ENCODE measurements at regions not wholly inside any gene's neighbourhood (a gene's known extent, or its start where the extent isn't known, plus 50 kb on each side); places are given as distances from the start of the nearest gene placed in this dataset.
"Not testable (repeated sequence)": the region's sequence is repeated elsewhere in the genome, so short reads cannot be mapped to it uniquely, and the experiment has no call there.

DNA sequence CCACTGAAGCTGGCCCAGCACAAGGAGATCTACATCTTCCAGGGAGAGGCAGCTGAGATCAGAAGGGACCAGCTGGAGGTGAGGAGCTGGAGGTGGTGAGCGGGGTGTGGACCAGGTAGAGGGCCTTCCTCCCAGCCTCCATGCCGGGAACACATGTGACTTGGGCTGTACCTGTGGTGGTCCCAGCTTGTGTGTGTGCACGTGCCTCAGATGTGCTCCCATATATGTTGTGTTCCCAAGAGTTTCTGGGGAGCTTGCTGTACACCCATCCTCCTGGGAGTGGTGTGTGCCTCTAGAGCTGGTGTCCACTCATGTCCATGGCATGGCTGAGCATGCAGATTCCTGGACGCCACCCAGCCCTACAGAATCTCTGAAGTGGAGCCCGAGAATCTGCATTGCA is 183.7 kb upstream of the AKAP13 start:
- H3K4me1 ChIP-seq (ENCODE audit: control insufficient read depth, insufficient read depth, low read length); H3K9ac ChIP-seq (ENCODE audit: low read length); H3K9me3 ChIP-seq (ENCODE audit: control insufficient read depth, insufficient read depth, low read depth, low read length); H3K27ac ChIP-seq (ENCODE audit: low read depth, low read length); H3K36me3 ChIP-seq (ENCODE audit: control insufficient read depth, insufficient read depth, low read length); H3K4me3 ChIP-seq (ENCODE audit: low read depth, low read length); H3K27me3 ChIP-seq (ENCODE audit: control insufficient read depth, insufficient read depth, low read length): not testable (repeated sequence)

DNA sequence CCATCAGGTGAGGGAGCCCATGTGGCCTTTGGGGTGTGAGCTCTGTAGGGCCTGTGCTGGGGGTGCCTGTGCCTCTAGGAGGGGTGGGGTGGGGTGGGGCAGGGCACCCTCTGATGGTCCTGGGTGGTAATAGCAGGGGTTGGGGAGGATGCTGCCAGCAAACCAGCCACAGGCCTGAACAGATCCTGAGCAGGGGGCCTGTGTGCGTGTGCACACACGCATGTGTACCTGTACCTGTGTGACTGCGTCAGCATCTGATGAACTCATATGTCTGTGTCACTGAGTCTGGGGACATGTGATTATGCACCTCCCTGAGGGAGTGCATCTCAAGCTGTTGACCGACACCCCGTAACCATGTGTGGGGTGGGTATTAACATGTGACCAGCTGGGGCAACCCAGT is 182.8 kb upstream of the AKAP13 start:
- H3K4me1 ChIP-seq (ENCODE audit: control insufficient read depth, insufficient read depth, low read length); H3K27me3 ChIP-seq (ENCODE audit: control insufficient read depth, insufficient read depth, low read length); H3K27ac ChIP-seq (ENCODE audit: low read depth, low read length); H3K36me3 ChIP-seq (ENCODE audit: control insufficient read depth, insufficient read depth, low read length); H3K4me3 ChIP-seq (ENCODE audit: low read depth, low read length); H3K9me3 ChIP-seq (ENCODE audit: control insufficient read depth, insufficient read depth, low read depth, low read length); H3K9ac ChIP-seq (ENCODE audit: low read length): not testable (repeated sequence)

DNA sequence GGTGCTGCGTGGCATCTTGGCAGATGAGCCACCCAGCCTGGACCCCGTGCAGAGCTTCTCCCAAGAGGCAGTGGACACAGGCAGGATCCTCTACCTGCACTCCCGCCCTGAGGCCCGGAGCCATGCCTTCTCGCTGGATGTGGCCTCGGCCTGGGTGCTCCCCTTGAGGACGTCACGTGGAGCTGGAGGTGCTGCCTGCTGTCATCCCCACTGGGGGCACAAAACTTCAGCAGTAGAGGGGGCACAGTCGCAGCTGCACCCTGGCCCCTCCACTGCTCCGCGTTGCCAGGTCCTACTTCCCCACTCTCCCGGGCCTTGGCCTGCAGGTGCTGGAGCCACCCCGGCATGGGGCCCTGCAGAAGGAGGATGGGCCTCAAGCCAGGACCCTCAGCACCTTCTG is 182.0 kb upstream of the AKAP13 start:
- H3K27ac ChIP-seq (ENCODE audit: low read depth, low read length); H3K27me3 ChIP-seq (ENCODE audit: control insufficient read depth, insufficient read depth, low read length); H3K9me3 ChIP-seq (ENCODE audit: control insufficient read depth, insufficient read depth, low read depth, low read length); H3K9ac ChIP-seq (ENCODE audit: low read length); H3K36me3 ChIP-seq (ENCODE audit: control insufficient read depth, insufficient read depth, low read length); H3K4me3 ChIP-seq (ENCODE audit: low read depth, low read length); H3K4me1 ChIP-seq (ENCODE audit: control insufficient read depth, insufficient read depth, low read length): not testable (repeated sequence)

DNA sequence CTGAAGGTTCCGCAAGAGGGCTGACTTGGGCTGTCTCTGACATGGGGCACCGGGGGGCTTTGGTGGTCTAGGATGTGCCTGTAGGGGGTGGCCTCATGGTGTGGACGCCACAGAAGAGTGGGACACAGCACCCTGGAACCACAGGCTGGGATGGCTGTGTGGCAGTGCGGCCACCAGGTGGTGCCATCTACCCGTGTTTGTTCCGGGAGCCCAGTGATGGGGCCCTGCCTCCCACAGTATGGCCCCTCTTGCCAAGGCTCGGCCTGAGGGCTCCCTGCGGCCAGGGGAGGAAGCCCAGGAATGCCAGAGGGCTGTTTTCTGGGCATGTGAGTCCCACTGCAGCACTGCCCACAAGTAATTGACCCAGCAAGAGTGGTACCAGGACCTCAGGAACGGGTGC is 180.2 kb upstream of the AKAP13 start:
- not testable (repeated sequence) for H3K36me3 ChIP-seq (ENCODE audit: control insufficient read depth, insufficient read depth, low read length); H3K4me3 ChIP-seq (ENCODE audit: low read depth, low read length); H3K4me1 ChIP-seq (ENCODE audit: control insufficient read depth, insufficient read depth, low read length); H3K27me3 ChIP-seq (ENCODE audit: control insufficient read depth, insufficient read depth, low read length); H3K27ac ChIP-seq (ENCODE audit: low read depth, low read length); H3K9me3 ChIP-seq (ENCODE audit: control insufficient read depth, insufficient read depth, low read depth, low read length); H3K9ac ChIP-seq (ENCODE audit: low read length)

DNA sequence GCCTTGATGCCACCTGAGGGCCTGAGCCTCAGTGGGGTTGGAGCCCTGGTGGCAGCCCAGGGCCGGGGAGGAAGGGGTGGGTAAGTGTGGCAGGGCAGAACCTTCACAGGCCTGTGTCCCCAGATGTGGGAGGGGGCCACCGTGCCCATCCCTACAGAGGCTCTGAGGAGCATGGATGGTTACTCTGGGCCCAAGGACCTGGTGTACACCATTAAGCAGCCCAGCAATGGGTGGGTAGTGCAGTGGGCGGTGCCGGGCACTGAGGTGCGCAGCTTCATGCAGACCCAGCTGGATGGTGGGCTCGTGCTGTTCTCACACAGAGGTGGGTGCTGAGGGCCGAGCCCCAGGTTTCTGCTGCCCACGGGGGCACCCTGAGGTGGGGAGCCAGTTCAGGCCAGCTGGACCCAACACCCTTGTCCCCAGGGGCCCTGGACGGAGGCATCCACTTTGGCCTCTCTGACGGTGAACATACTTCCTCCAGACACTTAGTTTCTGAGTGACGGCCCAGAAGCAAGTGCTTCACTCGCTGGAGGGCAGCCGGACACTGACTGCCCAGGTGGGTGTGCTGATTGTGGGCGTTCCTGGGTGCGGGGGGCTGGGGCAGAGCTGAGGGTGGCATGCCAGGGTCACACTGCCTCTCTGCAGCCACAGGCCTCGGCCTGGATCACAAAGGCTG is 179.1 kb upstream of the AKAP13 start:
- not testable (repeated sequence) for H3K36me3 ChIP-seq (ENCODE audit: control insufficient read depth, insufficient read depth, low read length); H3K9ac ChIP-seq (ENCODE audit: low read length); H3K27ac ChIP-seq (ENCODE audit: low read depth, low read length); H3K27me3 ChIP-seq (ENCODE audit: control insufficient read depth, insufficient read depth, low read length); H3K4me1 ChIP-seq (ENCODE audit: control insufficient read depth, insufficient read depth, low read length); H3K9me3 ChIP-seq (ENCODE audit: control insufficient read depth, insufficient read depth, low read depth, low read length); H3K4me3 ChIP-seq (ENCODE audit: low read depth, low read length)

DNA sequence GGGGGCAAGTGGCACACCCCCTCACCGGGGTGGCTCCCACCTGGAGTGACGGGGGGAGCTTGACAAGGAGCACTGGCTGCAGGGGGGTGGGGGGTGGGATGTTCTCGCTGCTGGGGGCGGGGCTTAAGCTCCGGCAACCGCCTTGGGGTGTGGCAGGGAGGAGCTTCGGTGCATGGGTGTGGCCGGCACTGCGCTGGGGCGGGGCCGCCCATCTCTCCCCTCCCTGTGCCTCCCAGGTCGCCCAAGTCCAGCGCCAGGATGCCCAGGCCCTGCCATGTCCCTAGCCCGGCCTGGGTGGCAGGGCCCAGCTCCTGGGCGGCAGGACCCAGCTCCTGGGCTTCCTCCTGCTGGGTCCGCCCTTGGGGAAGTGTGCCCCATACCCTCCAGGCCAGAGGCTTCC is 175.9 kb upstream of the AKAP13 start:
- not testable (repeated sequence) for H3K36me3 ChIP-seq (ENCODE audit: control insufficient read depth, insufficient read depth, low read length); H3K27me3 ChIP-seq (ENCODE audit: control insufficient read depth, insufficient read depth, low read length); H3K4me1 ChIP-seq (ENCODE audit: control insufficient read depth, insufficient read depth, low read length); H3K9ac ChIP-seq (ENCODE audit: low read length); H3K9me3 ChIP-seq (ENCODE audit: control insufficient read depth, insufficient read depth, low read depth, low read length); H3K4me3 ChIP-seq (ENCODE audit: low read depth, low read length); H3K27ac ChIP-seq (ENCODE audit: low read depth, low read length)

DNA sequence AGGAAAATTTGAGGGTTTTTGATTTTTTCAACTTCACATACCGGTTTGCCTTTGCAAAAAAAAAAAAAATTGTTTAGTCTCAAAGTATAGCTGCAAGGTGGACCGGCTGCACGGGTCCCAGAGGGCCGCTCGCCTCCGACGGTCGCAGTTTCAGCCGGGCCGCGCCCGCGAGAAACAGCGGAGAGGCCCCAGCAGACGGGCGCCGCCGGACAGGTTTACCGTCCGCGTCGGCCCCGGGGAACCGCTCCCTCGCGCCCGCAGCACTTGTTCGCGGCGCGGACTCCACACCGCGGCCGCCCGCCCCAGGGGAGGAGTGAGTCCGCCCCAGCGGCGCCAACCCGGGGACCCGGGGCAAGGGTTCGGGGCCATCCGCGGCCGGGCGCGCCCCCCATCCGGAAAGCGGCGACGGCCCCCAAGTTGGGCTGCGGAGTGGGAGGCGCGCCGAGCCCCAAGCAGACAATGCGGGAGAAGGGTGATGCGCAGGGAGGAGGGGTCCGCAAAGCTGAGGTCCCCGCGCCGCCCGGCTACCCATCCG is 146.5 kb upstream of the AKAP13 start:
- not testable (repeated sequence) for H3K9me3 ChIP-seq (ENCODE audit: control insufficient read depth, insufficient read depth, low read depth, low read length); H3K27me3 ChIP-seq (ENCODE audit: control insufficient read depth, insufficient read depth, low read length); H3K36me3 ChIP-seq (ENCODE audit: control insufficient read depth, insufficient read depth, low read length); H3K27ac ChIP-seq (ENCODE audit: low read depth, low read length); H3K4me1 ChIP-seq (ENCODE audit: control insufficient read depth, insufficient read depth, low read length); H3K4me3 ChIP-seq (ENCODE audit: low read depth, low read length); H3K9ac ChIP-seq (ENCODE audit: low read length)

DNA sequence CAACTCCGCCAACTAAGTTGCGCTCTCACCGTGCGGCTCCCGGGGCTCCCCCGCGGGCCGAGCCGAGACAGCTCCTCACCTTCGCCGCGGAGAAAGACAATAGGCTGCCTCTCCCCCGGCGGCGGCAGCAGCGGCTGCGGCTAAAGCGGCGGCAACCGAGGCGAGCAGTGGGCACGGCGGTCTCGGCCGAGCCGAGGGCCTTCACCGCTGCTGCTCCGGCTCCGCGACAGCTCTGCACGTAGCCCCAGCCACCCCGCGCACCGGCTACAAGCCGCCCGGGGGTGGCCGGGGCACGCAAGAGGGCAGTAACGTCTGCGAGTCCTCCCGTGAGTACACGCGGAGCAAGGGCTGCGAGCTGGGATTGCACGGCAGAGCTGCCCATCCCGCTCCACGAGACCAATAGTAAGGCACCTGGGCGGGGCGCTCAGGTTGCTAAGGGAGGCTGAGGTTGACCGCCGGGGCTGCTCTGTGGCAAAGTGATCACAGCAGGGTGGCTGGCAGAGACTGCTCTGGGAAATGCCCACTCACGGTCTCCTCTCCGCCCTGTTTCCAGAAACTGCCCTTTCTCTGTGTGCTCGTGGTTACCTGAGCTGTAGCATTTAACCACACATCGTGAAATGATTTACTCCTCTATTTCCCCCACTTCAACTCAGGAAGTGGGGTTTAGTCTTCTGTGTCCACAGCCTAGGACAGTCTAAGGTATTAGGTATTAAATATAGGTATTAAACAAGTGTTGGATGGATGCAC is 145.8 kb upstream of the AKAP13 start:
- not testable (repeated sequence) for H3K9me3 ChIP-seq (ENCODE audit: control insufficient read depth, insufficient read depth, low read depth, low read length); H3K27ac ChIP-seq (ENCODE audit: low read depth, low read length); H3K4me1 ChIP-seq (ENCODE audit: control insufficient read depth, insufficient read depth, low read length); H3K36me3 ChIP-seq (ENCODE audit: control insufficient read depth, insufficient read depth, low read length); H3K9ac ChIP-seq (ENCODE audit: low read length); H3K27me3 ChIP-seq (ENCODE audit: control insufficient read depth, insufficient read depth, low read length)
- peak overlapping the region; percentile 38; the same call in 1 of the 2 replicates for H3K4me3 ChIP-seq (ENCODE audit: low read depth, low read length)

DNA sequence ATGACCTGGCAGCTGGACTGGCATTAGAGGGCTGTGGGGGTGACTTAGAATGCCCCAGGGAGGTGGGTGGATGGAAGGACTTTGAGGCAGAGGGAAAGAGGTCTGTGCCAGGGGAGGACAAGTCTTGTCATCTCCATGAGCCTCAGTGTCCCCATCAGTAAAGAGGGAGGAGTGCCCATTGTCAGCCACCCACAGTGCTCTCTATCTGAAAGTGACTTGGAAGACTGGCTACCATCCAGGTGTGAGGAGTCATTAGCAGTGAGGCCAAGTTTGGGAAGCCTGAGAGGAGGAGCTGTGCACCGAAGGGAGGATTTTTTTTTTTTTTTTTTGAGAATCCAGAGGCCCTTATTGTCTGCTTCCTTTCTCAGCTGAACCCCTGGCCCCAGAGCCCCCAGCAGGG is 136.3 kb upstream of the AKAP13 start:
- H3K9ac ChIP-seq (ENCODE audit: low read length); H3K4me3 ChIP-seq (ENCODE audit: low read depth, low read length); H3K36me3 ChIP-seq (ENCODE audit: control insufficient read depth, insufficient read depth, low read length); H3K9me3 ChIP-seq (ENCODE audit: control insufficient read depth, insufficient read depth, low read depth, low read length); H3K4me1 ChIP-seq (ENCODE audit: control insufficient read depth, insufficient read depth, low read length); H3K27me3 ChIP-seq (ENCODE audit: control insufficient read depth, insufficient read depth, low read length); H3K27ac ChIP-seq (ENCODE audit: low read depth, low read length): not testable (repeated sequence)

DNA sequence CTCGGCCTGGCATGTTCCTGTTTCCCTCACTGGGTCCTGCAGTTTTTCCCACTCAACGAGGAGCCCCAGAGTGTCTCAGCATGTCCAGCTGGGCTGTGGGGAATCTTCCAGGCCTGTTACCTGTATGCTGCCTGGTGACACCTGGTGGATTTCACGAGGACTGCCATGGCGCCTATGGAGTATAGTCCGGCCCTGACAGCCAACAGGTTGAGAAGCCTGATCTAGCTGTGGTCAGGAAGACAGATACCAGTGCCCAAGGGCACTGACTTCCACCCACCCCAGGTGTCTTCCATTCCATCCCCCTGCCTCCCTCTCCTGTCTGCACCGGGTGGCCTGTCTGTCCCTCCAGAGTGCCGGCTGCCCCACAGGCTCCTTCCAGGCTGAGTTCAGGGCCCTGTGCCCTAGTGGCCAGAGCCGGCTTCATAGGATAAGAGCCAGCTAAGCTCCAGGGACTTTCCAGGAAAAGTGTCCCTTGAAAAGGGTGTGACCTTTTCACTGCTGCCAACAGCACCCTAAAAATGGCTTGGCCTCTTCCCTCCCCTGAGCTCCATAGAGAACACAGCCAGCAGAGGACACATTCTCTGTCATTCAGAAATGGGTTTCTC is 129.4 kb upstream of the AKAP13 start:
- H3K9ac ChIP-seq (ENCODE audit: low read length); H3K4me1 ChIP-seq (ENCODE audit: control insufficient read depth, insufficient read depth, low read length); H3K4me3 ChIP-seq (ENCODE audit: low read depth, low read length); H3K36me3 ChIP-seq (ENCODE audit: control insufficient read depth, insufficient read depth, low read length); H3K9me3 ChIP-seq (ENCODE audit: control insufficient read depth, insufficient read depth, low read depth, low read length); H3K27me3 ChIP-seq (ENCODE audit: control insufficient read depth, insufficient read depth, low read length); H3K27ac ChIP-seq (ENCODE audit: low read depth, low read length): not testable (repeated sequence)

DNA sequence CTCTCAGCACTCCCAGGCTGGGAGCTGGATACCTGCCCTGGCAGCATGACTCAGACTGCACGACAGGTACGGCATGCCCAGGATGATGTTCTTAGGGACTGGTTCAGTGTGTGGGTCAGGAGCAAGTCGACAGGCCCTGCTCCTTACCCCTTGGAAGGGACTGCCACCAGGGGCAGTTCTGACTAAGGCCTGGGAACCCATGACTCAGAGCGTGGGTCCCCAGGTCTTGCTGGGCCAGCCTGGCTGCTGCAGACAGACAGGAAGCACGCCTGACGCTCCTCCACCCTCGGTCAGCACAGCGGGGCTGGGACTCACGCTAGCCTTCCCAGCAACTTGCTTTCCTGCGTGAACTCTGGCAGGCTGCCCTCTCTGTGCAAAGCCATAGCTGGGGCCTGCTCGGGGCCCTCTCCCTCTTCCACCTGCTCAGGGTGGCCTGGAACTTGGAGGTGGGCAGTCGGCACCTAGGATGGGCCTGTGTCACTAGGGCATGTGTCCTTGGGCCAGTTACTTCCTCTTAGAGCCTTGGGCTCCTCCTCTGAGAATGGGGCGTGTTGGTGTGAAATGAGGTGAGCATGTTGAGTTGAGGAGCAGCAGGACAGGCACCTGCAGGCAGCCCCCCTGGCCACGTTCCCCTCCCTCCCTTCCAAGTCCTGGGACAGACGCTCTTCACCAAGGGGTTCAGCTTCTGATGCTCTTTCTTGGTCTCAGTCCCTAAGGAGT is 127.0 kb upstream of the AKAP13 start:
- not testable (repeated sequence) for H3K27me3 ChIP-seq (ENCODE audit: control insufficient read depth, insufficient read depth, low read length); H3K27ac ChIP-seq (ENCODE audit: low read depth, low read length); H3K4me3 ChIP-seq (ENCODE audit: low read depth, low read length); H3K4me1 ChIP-seq (ENCODE audit: control insufficient read depth, insufficient read depth, low read length); H3K9me3 ChIP-seq (ENCODE audit: control insufficient read depth, insufficient read depth, low read depth, low read length); H3K9ac ChIP-seq (ENCODE audit: low read length); H3K36me3 ChIP-seq (ENCODE audit: control insufficient read depth, insufficient read depth, low read length)
